ENCODE measurements at regions not wholly inside any gene's neighbourhood (a gene's known extent, or its start where the extent isn't known, plus 50 kb on each side); places are given as distances from the start of the nearest gene placed in this dataset.

DNA sequence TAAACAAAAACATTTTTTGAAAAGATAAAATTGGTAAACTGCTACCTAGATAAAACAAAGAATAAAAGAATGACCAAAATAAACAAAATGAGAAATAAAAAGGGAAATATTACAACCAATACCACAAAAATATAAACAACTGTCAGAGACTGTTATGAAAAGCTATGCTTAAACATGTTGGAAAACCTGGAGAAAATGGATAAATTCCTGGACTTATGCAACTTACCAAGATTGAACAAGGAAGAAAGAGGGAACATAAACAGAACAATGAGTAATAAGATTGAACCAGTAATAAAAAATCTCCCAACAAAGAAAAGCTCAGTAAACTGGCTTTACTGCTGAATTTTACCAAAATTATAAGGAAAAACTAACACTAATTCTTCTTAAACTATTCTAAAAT, 518.7 kb downstream of the GRXCR1 start:
- Histone ChIP-seq H3K9me3 (ENCODE audit: control insufficient read depth, insufficient read depth, low read depth, low read length) (no peaks in the 10 kb centered on the region), H3K27ac (ENCODE audit: extremely low read depth, low read depth, low read length) (no peak overlapping the region), H3K4me1 (ENCODE audit: control insufficient read depth, insufficient read depth, low read length) (no peaks in the 10 kb centered on the region), H3K4me3 (ENCODE audit: low read depth, low read length) (no peak overlapping the region), H3K36me3 (ENCODE audit: control insufficient read depth in 2 of 2, insufficient read depth in 1 of 2, low read length in 2 of 2) (no peaks in the 10 kb centered on the region)
- POLR2A ChIA-PET: no interaction called here
- TF ChIP-seq ZNF416 (tag by site-specific recombination; IDR thresholded peaks at IDR 0.05): no peak
- TF ChIP-seq ZNF549 (tag by site-specific recombination; IDR thresholded peaks at IDR 0.05): no peak
- no peak for TF ChIP-seq ZNF561 (tag by site-specific recombination; IDR thresholded peaks at IDR 0.05; ENCODE audit: borderline replicate concordance)
- TF ChIP-seq ZNF341 (tag by site-specific recombination; IDR thresholded peaks at IDR 0.05; ENCODE audit: low read depth): no peak
- CTCF ChIA-PET: no interaction called here

DNA sequence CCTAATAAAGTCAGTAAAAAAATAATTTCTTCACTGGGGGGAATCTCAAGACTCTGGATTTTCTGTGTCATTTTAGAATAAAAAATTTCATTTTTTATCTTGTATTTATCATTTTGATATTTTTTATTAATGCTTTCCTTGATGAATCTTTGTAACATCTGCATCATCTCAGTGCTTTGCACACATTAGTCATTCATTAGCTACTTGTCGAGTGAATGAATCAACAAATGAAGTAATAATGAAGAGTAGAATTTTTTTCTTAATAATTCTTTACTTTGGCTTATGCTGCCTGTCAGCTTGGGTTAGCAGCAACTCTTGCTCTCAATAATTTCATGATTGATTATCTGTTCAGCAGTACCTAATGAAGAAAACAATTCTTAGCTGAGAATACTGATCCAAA, 530.8 kb downstream of the GRXCR1 start:
- TF ChIP-seq, protein P1, sequence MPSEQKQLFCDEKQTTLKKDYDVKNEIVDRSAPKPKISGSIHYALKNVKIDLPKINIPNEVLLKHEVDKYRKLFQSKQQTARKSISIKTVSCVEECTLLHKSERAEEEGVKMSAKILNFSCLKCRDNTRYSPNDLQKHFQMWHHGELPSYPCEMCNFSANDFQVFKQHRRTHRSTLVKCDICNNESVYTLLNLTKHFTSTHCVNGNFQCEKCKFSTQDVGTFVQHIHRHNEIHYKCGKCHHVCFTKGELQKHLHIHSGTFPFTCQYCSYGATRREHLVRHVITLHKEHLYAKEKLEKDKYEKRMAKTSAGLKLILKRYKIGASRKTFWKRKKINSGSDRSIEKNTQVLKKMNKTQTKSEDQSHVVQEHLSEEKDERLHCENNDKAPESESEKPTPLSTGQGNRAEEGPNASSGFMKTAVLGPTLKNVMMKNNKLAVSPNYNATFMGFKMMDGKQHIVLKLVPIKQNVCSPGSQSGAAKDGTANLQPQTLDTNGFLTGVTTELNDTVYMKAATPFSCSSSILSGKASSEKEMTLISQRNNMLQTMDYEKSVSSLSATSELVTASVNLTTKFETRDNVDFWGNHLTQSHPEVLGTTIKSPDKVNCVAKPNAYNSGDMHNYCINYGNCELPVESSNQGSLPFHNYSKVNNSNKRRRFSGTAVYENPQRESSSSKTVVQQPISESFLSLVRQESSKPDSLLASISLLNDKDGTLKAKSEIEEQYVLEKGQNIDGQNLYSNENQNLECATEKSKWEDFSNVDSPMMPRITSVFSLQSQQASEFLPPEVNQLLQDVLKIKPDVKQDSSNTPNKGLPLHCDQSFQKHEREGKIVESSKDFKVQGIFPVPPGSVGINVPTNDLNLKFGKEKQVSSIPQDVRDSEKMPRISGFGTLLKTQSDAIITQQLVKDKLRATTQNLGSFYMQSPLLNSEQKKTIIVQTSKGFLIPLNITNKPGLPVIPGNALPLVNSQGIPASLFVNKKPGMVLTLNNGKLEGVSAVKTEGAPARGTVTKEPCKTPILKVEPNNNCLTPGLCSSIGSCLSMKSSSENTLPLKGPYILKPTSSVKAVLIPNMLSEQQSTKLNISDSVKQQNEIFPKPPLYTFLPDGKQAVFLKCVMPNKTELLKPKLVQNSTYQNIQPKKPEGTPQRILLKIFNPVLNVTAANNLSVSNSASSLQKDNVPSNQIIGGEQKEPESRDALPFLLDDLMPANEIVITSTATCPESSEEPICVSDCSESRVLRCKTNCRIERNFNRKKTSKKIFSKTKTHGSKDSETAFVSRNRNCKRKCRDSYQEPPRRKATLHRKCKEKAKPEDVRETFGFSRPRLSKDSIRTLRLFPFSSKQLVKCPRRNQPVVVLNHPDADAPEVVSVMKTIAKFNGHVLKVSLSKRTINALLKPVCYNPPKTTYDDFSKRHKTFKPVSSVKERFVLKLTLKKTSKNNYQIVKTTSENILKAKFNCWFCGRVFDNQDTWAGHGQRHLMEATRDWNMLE (tag by site-specific recombination; conservative IDR thresholded peaks at IDR 0.05; ENCODE audit: low read depth): no peak
- TF ChIP-seq HOXD13 (CRISPR knock-in tag; IDR thresholded peaks at IDR 0.05; ENCODE audit: borderline replicate concordance) (no peak), GLIS1 (tag by site-specific recombination; IDR thresholded peaks at IDR 0.05) (no peak), EGR2 (tag by site-specific recombination; IDR thresholded peaks at IDR 0.05; ENCODE audit: low read depth) (no peak), SALL2 (tag by site-specific recombination; IDR thresholded peaks at IDR 0.05; ENCODE audit: borderline replicate concordance) (no peak), ZNF610 (tag by site-specific recombination; IDR thresholded peaks at IDR 0.05; ENCODE audit: borderline replicate concordance) (no peak), SETDB1 (IDR thresholded peaks at IDR 0.05; ENCODE audit: insufficient read length, low read length) (no peak), KLF16 (tag by site-specific recombination; IDR thresholded peaks at IDR 0.05) (no peak), ZNF394 (tag by site-specific recombination; IDR thresholded peaks at IDR 0.05; ENCODE audit: borderline replicate concordance) (no peak), FEZF1 (tag by site-specific recombination; IDR thresholded peaks at IDR 0.05) (no peak), ZNF416 (tag by site-specific recombination; IDR thresholded peaks at IDR 0.05) (no peak), ZNF169 (tag by site-specific recombination; IDR thresholded peaks at IDR 0.05) (no peak), KLF8 (tag by site-specific recombination; IDR thresholded peaks at IDR 0.05) (no peak), ZNF10 (tag by site-specific recombination; IDR thresholded peaks at IDR 0.05) (no peak), ZNF664 (tag by site-specific recombination; IDR thresholded peaks at IDR 0.05) (no peak), SCRT1 (tag by site-specific recombination; IDR thresholded peaks at IDR 0.05; ENCODE audit: borderline replicate concordance) (no peak), ZNF596 (tag by site-specific recombination; IDR thresholded peaks at IDR 0.05) (no peak)
- TF ChIP-seq, protein P2, sequence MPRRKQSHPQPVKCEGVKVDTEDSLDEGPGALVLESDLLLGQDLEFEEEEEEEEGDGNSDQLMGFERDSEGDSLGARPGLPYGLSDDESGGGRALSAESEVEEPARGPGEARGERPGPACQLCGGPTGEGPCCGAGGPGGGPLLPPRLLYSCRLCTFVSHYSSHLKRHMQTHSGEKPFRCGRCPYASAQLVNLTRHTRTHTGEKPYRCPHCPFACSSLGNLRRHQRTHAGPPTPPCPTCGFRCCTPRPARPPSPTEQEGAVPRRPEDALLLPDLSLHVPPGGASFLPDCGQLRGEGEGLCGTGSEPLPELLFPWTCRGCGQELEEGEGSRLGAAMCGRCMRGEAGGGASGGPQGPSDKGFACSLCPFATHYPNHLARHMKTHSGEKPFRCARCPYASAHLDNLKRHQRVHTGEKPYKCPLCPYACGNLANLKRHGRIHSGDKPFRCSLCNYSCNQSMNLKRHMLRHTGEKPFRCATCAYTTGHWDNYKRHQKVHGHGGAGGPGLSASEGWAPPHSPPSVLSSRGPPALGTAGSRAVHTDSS (tag by site-specific recombination; IDR thresholded peaks at IDR 0.05): no peak
- CTCF ChIA-PET: no interaction called here
- POLR2A ChIA-PET: no interaction called here

More for the DNA sequence above, 530.8 kb downstream of the GRXCR1 start:
- Histone ChIP-seq H3K9me3 (ENCODE audit: control insufficient read depth, insufficient read depth, low read depth, low read length) (no peaks in the 10 kb centered on the region), H3K4me1 (ENCODE audit: control insufficient read depth, insufficient read depth, low read length) (no peaks in the 10 kb centered on the region), H3K27ac (ENCODE audit: extremely low read depth, low read depth, low read length) (no peak overlapping the region), H3K36me3 (ENCODE audit: control insufficient read depth in 2 of 2, insufficient read depth in 1 of 2, low read length in 2 of 2) (no peaks in the 10 kb centered on the region), H3K4me3 (ENCODE audit: low read depth, low read length) (no peak overlapping the region)
